ENCODE measurements at regions not wholly inside any gene's neighbourhood (a gene's known extent, or its start where the extent isn't known, plus 50 kb on each side); places are given as distances from the start of the nearest gene placed in this dataset.

DNA sequence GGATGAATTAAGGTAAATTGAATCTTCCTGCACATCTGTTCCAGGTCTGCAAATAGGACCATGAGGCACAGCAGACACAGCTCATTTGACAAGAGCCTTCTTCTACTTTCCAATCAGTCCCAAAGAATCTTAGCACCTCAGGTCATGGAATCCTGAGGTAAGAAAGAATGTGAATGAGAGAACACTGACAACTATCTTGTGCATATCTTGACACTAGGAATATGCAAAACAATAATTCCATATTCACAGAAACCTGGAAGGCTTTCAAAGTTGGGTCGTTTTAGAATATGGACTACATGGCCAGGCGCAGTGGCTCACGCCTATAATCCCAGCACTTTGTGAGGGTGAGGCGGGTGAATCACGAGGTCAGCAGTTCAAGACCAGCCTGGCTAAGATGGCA is 1009.4 kb upstream of the GOT2 start:
- DNase-seq (ENCODE audit: low spot score), result no peak
- H3K27me3 ChIP-seq (replicated peaks; ENCODE audit: insufficient read depth), result no peaks in the 10 kb centered on the region
- no peak overlapping the region for H3K4me3 ChIP-seq
- intact Hi-C loops (cut with DNase I), result no loop called here
- 94% methylated on average over 5 of the region's 5 CpGs for WGBS
- H3K36me3 ChIP-seq, result no peaks in the 10 kb centered on the region
- TF ChIP-seq POLR2A (IDR thresholded peaks at IDR 0.05), result no peak
- no peak for TF ChIP-seq POLR2AphosphoS5 (IDR thresholded peaks at IDR 0.05)
- TF ChIP-seq, protein P1, sequence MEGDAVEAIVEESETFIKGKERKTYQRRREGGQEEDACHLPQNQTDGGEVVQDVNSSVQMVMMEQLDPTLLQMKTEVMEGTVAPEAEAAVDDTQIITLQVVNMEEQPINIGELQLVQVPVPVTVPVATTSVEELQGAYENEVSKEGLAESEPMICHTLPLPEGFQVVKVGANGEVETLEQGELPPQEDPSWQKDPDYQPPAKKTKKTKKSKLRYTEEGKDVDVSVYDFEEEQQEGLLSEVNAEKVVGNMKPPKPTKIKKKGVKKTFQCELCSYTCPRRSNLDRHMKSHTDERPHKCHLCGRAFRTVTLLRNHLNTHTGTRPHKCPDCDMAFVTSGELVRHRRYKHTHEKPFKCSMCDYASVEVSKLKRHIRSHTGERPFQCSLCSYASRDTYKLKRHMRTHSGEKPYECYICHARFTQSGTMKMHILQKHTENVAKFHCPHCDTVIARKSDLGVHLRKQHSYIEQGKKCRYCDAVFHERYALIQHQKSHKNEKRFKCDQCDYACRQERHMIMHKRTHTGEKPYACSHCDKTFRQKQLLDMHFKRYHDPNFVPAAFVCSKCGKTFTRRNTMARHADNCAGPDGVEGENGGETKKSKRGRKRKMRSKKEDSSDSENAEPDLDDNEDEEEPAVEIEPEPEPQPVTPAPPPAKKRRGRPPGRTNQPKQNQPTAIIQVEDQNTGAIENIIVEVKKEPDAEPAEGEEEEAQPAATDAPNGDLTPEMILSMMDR (IDR thresholded peaks at IDR 0.05), result no peak
- H3K27ac ChIP-seq, result no peak overlapping the region
- no peaks in the 10 kb centered on the region for H3K4me1 ChIP-seq (replicated peaks)
- no peaks in the 10 kb centered on the region for H3K9me3 ChIP-seq

DNA sequence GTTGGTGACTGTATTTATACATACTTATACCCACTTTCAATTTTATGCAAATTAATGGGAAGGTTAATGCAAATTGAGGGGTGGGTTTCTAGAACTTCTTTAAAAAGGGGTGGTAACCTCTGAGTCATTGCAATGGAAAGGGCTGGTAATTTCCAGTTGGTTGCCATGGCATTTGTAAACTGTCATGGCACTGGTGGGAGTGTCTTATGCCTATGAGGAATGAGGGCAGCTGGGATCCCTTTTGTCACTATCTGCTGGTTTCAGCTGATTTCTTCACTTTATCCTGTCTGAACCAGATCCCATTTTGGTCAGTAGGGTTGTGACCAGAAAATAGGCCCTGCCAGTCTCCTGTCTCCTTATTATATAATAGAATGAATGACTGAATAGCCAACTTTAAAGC is 1006.7 kb upstream of the GOT2 start:
- DNase-seq (ENCODE audit: low spot score), result no peak
- H3K27me3 ChIP-seq (replicated peaks; ENCODE audit: insufficient read depth), result no peaks in the 10 kb centered on the region
- TF ChIP-seq POLR2A (IDR thresholded peaks at IDR 0.05), result no peak
- H3K36me3 ChIP-seq, result no peaks in the 10 kb centered on the region
- intact Hi-C loops (cut with DNase I), result no loop called here
- H3K4me1 ChIP-seq (replicated peaks), result no peaks in the 10 kb centered on the region
- no peaks in the 10 kb centered on the region for H3K9me3 ChIP-seq
- no peak overlapping the region for H3K27ac ChIP-seq
- no peak overlapping the region for H3K4me3 ChIP-seq

DNA sequence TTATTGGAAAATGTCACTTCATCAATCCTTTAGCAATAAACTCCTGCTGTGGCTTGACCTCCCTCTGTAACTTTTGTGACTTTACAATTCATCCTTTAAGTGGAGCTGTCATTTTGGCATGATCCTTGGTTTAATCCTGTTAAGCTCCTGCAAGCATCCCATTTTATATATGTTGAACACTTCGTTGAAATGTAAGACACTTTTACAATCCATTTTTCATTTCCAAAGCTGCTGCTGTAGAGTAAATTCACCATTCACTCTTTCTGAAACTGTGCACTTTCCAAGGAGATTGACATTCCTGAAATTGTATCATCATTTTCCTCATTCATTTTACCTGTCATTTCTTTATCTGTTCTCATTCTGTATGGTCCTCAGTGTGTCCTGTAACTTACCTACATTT is 1003.2 kb upstream of the GOT2 start:
- TF ChIP-seq, protein P1 (IDR thresholded peaks at IDR 0.05), result no peak
- no peak for TF ChIP-seq POLR2AphosphoS5 (IDR thresholded peaks at IDR 0.05)
- TF ChIP-seq POLR2A (IDR thresholded peaks at IDR 0.05), result no peak
- intact Hi-C loops (cut with DNase I), result no loop called here
- H3K27ac ChIP-seq, result no peak overlapping the region

DNA sequence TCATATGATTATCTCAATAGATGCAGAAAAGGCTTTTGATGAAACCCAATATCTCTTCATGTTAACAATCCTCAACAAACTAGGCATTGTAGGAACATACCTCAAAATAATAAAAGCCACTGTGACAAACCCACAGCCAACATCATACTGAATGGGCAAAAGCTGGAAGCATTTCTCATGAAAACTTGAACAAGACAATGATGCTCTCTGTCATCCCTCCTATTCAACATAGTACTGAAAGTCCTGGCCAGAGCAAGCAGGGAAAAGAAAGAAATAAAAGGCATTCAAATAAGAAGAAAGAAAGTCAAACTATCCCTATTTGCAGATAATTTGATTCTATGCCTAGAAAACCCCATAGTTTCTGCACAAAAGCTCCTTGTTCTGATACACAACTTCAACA is 999.2 kb upstream of the GOT2 start:
- no peaks in the 10 kb centered on the region for H3K36me3 ChIP-seq
- no peaks in the 10 kb centered on the region for H3K9me3 ChIP-seq
- DNase-seq (ENCODE audit: low spot score), result no peak
- no peak overlapping the region for H3K4me3 ChIP-seq
- no peaks in the 10 kb centered on the region for H3K27me3 ChIP-seq (replicated peaks; ENCODE audit: insufficient read depth)
- intact Hi-C loops (cut with DNase I), result no loop called here
- no peak overlapping the region for H3K27ac ChIP-seq
- H3K4me1 ChIP-seq (replicated peaks), result no peaks in the 10 kb centered on the region
- TF ChIP-seq POLR2AphosphoS5 (IDR thresholded peaks at IDR 0.05), result no peak
- TF ChIP-seq, protein P1 (IDR thresholded peaks at IDR 0.05), result no peak
- no peak for TF ChIP-seq POLR2A (IDR thresholded peaks at IDR 0.05)

More for the DNA sequence above, 1003.2 kb upstream of the GOT2 start:
- Histone ChIP-seq H3K36me3 (no peaks in the 10 kb centered on the region), H3K4me1 (replicated peaks) (no peaks in the 10 kb centered on the region), H3K4me3 (no peak overlapping the region), H3K9me3 (no peaks in the 10 kb centered on the region), H3K27me3 (replicated peaks; ENCODE audit: insufficient read depth) (no peaks in the 10 kb centered on the region)
- 39% methylated on average over 1 of the region's 1 CpG for WGBS
- DNase-seq (ENCODE audit: low spot score), result no peak

DNA sequence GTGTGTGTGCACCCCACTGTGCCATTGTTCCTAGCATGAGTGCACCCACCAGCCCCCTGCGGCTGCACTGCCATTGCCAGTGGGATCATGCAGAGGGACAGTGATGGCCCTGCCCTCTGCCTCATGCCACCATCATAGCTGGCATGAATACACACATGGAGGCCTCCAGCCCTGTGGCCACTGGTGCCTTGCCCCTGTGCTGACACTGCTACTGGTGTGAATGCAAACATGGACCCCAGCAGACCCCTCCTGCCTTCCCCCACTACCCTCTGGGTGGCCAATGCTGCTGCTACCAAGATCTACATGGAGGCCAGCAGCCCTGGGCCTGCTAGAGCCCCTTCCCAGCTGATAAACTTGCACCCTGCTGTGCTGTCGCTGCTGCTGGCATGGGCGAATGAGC is 995.5 kb upstream of the GOT2 start:
- H3K4me1 ChIP-seq (replicated peaks), result no peaks in the 10 kb centered on the region
- 92% methylated on average over 3 of the region's 3 CpGs for WGBS
- no peaks in the 10 kb centered on the region for H3K9me3 ChIP-seq
- intact Hi-C loops (cut with DNase I), result no loop called here
- no peak overlapping the region for H3K4me3 ChIP-seq
- DNase-seq (ENCODE audit: low spot score), result no peak
- no peaks in the 10 kb centered on the region for H3K27me3 ChIP-seq (replicated peaks; ENCODE audit: insufficient read depth)
- H3K27ac ChIP-seq, result no peak overlapping the region
- TF ChIP-seq POLR2A (IDR thresholded peaks at IDR 0.05), result no peak
- TF ChIP-seq POLR2AphosphoS5 (IDR thresholded peaks at IDR 0.05), result no peak
- H3K36me3 ChIP-seq, result no peaks in the 10 kb centered on the region

DNA sequence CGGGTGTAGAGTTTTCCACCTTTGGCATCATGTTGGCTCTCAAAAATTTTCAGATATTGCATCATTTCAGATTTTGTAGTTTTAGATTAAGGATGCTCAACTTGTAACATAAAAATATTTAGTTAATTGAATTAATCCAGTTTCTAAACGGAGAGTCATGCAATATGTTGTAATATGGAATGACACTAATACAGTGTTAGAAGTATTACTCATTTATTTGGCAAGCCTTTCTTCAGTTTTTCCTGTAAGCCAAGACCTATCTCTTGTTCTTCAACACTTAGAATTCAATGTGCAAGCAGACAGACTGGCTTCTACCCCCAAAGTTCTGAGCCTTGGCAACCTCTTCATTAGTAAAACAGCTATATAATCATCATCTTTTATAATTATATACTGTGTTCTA is 985.0 kb upstream of the GOT2 start:
- no peak for TF ChIP-seq POLR2A (IDR thresholded peaks at IDR 0.05)
- TF ChIP-seq, protein P1 (IDR thresholded peaks at IDR 0.05), result no peak
- no peak for TF ChIP-seq POLR2AphosphoS5 (IDR thresholded peaks at IDR 0.05)
- 78% methylated on average over 2 of the region's 2 CpGs for WGBS
- no peak overlapping the region for H3K27ac ChIP-seq
- H3K27me3 ChIP-seq (replicated peaks; ENCODE audit: insufficient read depth), result no peaks in the 10 kb centered on the region
- no peak overlapping the region for H3K4me3 ChIP-seq
- H3K36me3 ChIP-seq, result no peaks in the 10 kb centered on the region
- no peaks in the 10 kb centered on the region for H3K9me3 ChIP-seq
- H3K4me1 ChIP-seq (replicated peaks), result no peaks in the 10 kb centered on the region
- intact Hi-C loops (cut with DNase I), result no loop called here
- DNase-seq (ENCODE audit: low spot score), result no peak

Measured in prostate gland (tissue), 2 donors.